ENCODE measurements at regions not wholly inside any gene's neighbourhood (a gene's known extent, or its start where the extent isn't known, plus 50 kb on each side); places are given as distances from the start of the nearest gene placed in this dataset.

GRCh38 chr10:123494301-123494808 lies 171.8 kb upstream of the GPR26 start:
- Histone ChIP-seq H3K79me2 (ENCODE audit: insufficient read depth, low read length) (no peaks in the 10 kb centered on the region), H2AK5ac (ENCODE audit: insufficient read length, low read length) (no peak overlapping the region), H3T11ph (ENCODE audit: low read length) (no peak overlapping the region), H3K9ac (ENCODE audit: extremely low read depth, insufficient read length, low read length) (no peak overlapping the region), H2BK120ac (ENCODE audit: low read depth, low read length, poor library complexity, severe bottlenecking) (no peak overlapping the region), H3K23me2 (ENCODE audit: insufficient read length, low read depth, low read length, poor library complexity, severe bottlenecking) (no peaks in the 10 kb centered on the region), H4K8ac (replicated peaks; ENCODE audit: insufficient read length, low read depth, low read length) (no peak overlapping the region), H3K27ac (ENCODE audit: insufficient read length, low read depth, low read length) (no peak overlapping the region), H4K20me1 (ENCODE audit: control insufficient read depth, insufficient read depth, insufficient read length) (no peaks in the 10 kb centered on the region), H3K18ac (ENCODE audit: insufficient read length, low read depth, low read length) (no peak overlapping the region), H3K4me1 (ENCODE audit: insufficient read depth, low read length) (peaks cover 5% of the 10 kb centered on the region; the same call in 1 of the 2 replicates), H2BK15ac (ENCODE audit: low read depth, low read length) (no peak overlapping the region), H3K9me3 (ENCODE audit: control insufficient read depth, low read depth, low read length) (no peaks in the 10 kb centered on the region), H2AFZ (ENCODE audit: low read length) (no peak overlapping the region), H2BK20ac (ENCODE audit: low read depth, low read length, poor library complexity, severe bottlenecking) (no peak overlapping the region), H3K56ac (ENCODE audit: insufficient read length, low read depth, low read length) (no peak overlapping the region), H3K4ac (ENCODE audit: low read depth, low read length) (no peak overlapping the region), H4K91ac (ENCODE audit: insufficient read length, low read depth, low read length) (no peak overlapping the region), H2BK5ac (ENCODE audit: insufficient read length, low read length) (no peak overlapping the region), H3K79me1 (ENCODE audit: insufficient read depth, low read depth, low read length, poor library complexity, severe bottlenecking) (no peaks in the 10 kb centered on the region), H3K27me3 (ENCODE audit: insufficient read depth, low read length) (no peaks in the 10 kb centered on the region; the same call in 1 of the 2 replicates), H4K5ac (ENCODE audit: insufficient read length, low read depth, low read length) (no peak overlapping the region), H2BK12ac (ENCODE audit: insufficient read length, low read depth, low read length) (no peak overlapping the region), H3K4me2 (ENCODE audit: insufficient read depth, insufficient read length, low read length) (no peak overlapping the region), H3K14ac (ENCODE audit: insufficient read depth, low read length) (no peak overlapping the region; the same call in 1 of the 2 replicates), H3K23ac (ENCODE audit: insufficient read length, low read depth, low read length) (no peak overlapping the region)
- H3K36me3 Mint-ChIP-seq (ENCODE audit: insufficient read depth in 1 of 3, low read depth in 3 of 3): peaks cover 2 to 4% (median 3%) of the 10 kb centered on the region in 3 experiments; a peak in 4 of 7 replicates
- H3K27me3 Mint-ChIP-seq (ENCODE audit: low read depth): peaks cover 24% of the 10 kb centered on the region
- no peak for DNase-seq
- no CpG with 5 or more reads among the region's 5 CpGs for whole genome bisulfite sequencing (ENCODE audit: extremely low coverage, insufficient read length, low lambda C conversion rate)
- H3K4me1 Mint-ChIP-seq: peaks cover 38% of the 10 kb centered on the region in 2 experiments
- no peak overlapping the region for H3K27ac Mint-ChIP-seq
- TF ChIP-seq CTCF (conservative IDR thresholded peaks at IDR 0.05): no peak
- H3K4me3 Mint-ChIP-seq: no peak overlapping the region
- peaks cover 0 to 1% of the 10 kb centered on the region in 2 experiments; a peak in 1 of 5 replicates for H3K9me3 Mint-ChIP-seq

Measured in H9 (cell line).